Osteoblast (primary cell): ENCODE measurements at regions not wholly inside any gene's neighbourhood (a gene's known extent, or its start where the extent isn't known, plus 50 kb on each side); places are given as distances from the start of the nearest gene placed in this dataset.

Source experiments
- DNase-seq: peaks from one replicate; pipeline ENCODE4 v3.0.0; 2011; ENCODE audit warnings: low spot score, mixed read lengths; ENCODE audit not compliant: insufficient read length; ENCODE audit errors: missing footprints
- H2AFZ ChIP-seq: 2 replicates; pipeline ENCODE4 v1.6.0; 2011; ENCODE audit warnings: mild to moderate bottlenecking, low read length
- H3K27ac ChIP-seq: 2 replicates; pipeline ENCODE4 v1.5.1; 2011; ENCODE audit warnings: mild to moderate bottlenecking, low read depth, low read length, moderate library complexity
- H3K27me3 ChIP-seq: 2 replicates; pipeline ENCODE4 v1.6.0; 2012; ENCODE audit warnings: mild to moderate bottlenecking, control low read depth, inconsistent platforms, low read length, moderate library complexity; ENCODE audit not compliant: insufficient read depth
- H3K36me3 ChIP-seq: 2 replicates; pipeline ENCODE4 v1.5.1; 2011; ENCODE audit warnings: mild to moderate bottlenecking, low read length, control low read depth, moderate library complexity; ENCODE audit not compliant: insufficient read depth
- H3K4me1 ChIP-seq: 2 replicates; pipeline ENCODE4 v1.5.1; 2011; ENCODE audit warnings: mild to moderate bottlenecking, low read length, control low read depth, moderate library complexity; ENCODE audit not compliant: insufficient read depth
- H3K4me2 ChIP-seq: 2 replicates; pipeline ENCODE4 v1.6.0; 2011; ENCODE audit warnings: mild to moderate bottlenecking, low read length; ENCODE audit not compliant: insufficient read depth
- H3K4me3 ChIP-seq: fragments of 200-600 bp; sonication (generic); 3 replicates; pipeline ENCODE4 v1.5.1; 2012; ENCODE audit warnings: mild to moderate bottlenecking, low read length, inconsistent platforms; ENCODE audit not compliant: insufficient read depth
- H3K79me2 ChIP-seq: 2 replicates; pipeline ENCODE4 v1.6.0; 2012; ENCODE audit warnings: mild to moderate bottlenecking, low read length, control low read depth, inconsistent platforms; ENCODE audit not compliant: insufficient read depth
- H3K9me3 ChIP-seq: 2 replicates; pipeline ENCODE4 v1.5.1; 2011; ENCODE audit warnings: low read depth, low read length, control low read depth
- H4K20me1 ChIP-seq: 2 replicates; pipeline ENCODE4 v1.6.0; 2012; ENCODE audit warnings: mild to moderate bottlenecking, low read length, control low read depth; ENCODE audit not compliant: insufficient read depth
- TF ChIP-seq, protein P1 (sequence below): IDR thresholded peaks from 2 replicates; pipeline ENCODE4 v1.5.1; 2011; ENCODE audit warnings: mild to moderate bottlenecking, low read depth, low read length, moderate library complexity; ENCODE audit errors: extremely low read depth

DNA sequence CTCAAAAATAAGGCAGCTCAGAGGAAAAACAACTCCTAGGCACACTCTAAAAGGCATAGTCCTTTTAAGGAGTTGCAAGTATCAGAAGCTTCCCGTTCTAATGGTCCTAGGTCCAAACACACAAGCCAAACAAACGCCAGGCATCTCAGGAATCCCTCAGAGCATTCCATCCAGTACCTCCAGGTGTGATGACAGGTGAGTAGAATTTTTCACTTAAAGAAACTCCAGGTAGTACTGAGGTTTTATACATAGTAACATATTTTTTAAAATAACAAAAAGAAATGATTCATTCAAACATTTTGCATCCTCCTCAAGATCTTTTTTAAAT, 1092.3 kb downstream of the TUSC7 start:
- no peak overlapping the region for H3K27ac ChIP-seq
- no peak overlapping the region for H3K4me2 ChIP-seq
- no peak overlapping the region for H3K4me3 ChIP-seq
- H3K36me3 ChIP-seq = no peaks in the 10 kb centered on the region
- H3K9me3 ChIP-seq = no peaks in the 10 kb centered on the region
- TF ChIP-seq, protein P1, sequence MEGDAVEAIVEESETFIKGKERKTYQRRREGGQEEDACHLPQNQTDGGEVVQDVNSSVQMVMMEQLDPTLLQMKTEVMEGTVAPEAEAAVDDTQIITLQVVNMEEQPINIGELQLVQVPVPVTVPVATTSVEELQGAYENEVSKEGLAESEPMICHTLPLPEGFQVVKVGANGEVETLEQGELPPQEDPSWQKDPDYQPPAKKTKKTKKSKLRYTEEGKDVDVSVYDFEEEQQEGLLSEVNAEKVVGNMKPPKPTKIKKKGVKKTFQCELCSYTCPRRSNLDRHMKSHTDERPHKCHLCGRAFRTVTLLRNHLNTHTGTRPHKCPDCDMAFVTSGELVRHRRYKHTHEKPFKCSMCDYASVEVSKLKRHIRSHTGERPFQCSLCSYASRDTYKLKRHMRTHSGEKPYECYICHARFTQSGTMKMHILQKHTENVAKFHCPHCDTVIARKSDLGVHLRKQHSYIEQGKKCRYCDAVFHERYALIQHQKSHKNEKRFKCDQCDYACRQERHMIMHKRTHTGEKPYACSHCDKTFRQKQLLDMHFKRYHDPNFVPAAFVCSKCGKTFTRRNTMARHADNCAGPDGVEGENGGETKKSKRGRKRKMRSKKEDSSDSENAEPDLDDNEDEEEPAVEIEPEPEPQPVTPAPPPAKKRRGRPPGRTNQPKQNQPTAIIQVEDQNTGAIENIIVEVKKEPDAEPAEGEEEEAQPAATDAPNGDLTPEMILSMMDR = no peak
- no peak overlapping the region for H2AFZ ChIP-seq
- no peaks in the 10 kb centered on the region for H3K4me1 ChIP-seq
- H4K20me1 ChIP-seq = no peaks in the 10 kb centered on the region
- DNase-seq = no peak
- no peaks in the 10 kb centered on the region for H3K27me3 ChIP-seq
- H3K79me2 ChIP-seq = no peaks in the 10 kb centered on the region

DNA sequence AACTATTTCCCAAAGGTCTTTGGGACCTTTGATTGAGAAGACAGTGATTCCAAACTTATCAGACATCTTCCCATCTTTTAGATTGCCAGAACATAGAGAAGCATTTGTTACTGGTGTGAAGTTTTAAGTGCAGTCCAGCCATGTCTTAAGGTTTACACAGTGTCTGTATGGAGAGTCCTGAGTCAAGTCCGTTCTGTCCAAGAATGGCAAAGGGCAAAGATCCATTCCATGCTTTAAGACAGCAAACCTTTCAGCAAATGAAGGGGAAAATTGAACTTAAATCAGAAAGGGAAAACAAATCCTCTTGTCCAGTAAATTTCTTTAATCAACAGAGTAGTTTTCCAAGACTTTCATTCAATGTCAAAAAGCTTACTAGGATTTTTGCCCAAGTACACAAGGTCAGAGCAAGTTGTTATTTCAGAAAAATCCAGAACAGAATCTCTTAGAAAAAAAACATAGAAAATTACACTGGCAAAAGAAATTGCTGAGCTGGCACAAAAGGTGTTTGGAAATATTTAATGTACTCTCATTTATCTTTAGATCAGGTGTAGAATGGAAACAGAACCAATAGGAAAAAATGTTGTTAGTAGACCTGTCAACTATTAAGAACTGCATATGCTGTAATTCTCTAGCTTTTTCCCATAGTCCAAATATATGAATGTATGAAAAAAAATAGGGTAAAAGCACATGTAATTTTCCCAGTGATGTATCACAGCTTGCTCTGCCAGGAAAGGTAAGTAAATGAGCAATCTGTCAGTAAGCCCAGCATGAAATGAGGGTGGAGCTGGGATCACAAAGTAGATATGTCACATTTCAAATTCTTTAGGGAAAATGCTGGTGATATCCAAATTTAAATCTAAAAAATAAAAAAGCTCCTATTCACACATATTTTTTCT, 1099.9 kb downstream of the TUSC7 start:
- Histone ChIP-seq H3K4me1 (no peaks in the 10 kb centered on the region), H2AFZ (no peak overlapping the region), H3K27me3 (no peaks in the 10 kb centered on the region), H3K79me2 (no peaks in the 10 kb centered on the region), H3K4me3 (no peak overlapping the region), H3K36me3 (no peaks in the 10 kb centered on the region), H3K4me2 (no peak overlapping the region), H4K20me1 (no peaks in the 10 kb centered on the region), H3K9me3 (no peaks in the 10 kb centered on the region), H3K27ac (no peak overlapping the region)
- peak; percentile 18 for DNase-seq
- TF ChIP-seq, protein P1 = no peak

GRCh38 chr3:117811786-117812185, 1102.2 kb downstream of the TUSC7 start:
- H3K4me1 ChIP-seq = no peaks in the 10 kb centered on the region
- no peaks in the 10 kb centered on the region for H3K9me3 ChIP-seq
- H3K27me3 ChIP-seq = no peaks in the 10 kb centered on the region
- TF ChIP-seq, protein P1 = no peak
- no peaks in the 10 kb centered on the region for H4K20me1 ChIP-seq
- H3K27ac ChIP-seq = no peak overlapping the region
- no peak for DNase-seq
- no peaks in the 10 kb centered on the region for H3K36me3 ChIP-seq
- no peak overlapping the region for H2AFZ ChIP-seq
- H3K79me2 ChIP-seq = no peaks in the 10 kb centered on the region
- no peak overlapping the region for H3K4me3 ChIP-seq
- no peak overlapping the region for H3K4me2 ChIP-seq

- no peaks in the 10 kb centered on the region for H3K9me3 ChIP-seq
- no peaks in the 10 kb centered on the region for H3K4me1 ChIP-seq
- no peak overlapping the region for H3K27ac ChIP-seq
- no peaks in the 10 kb centered on the region for H4K20me1 ChIP-seq
- no peaks in the 10 kb centered on the region for H3K79me2 ChIP-seq
- no peak for DNase-seq
- TF ChIP-seq, protein P1 = no peak
- H3K27me3 ChIP-seq = no peaks in the 10 kb centered on the region
- H3K36me3 ChIP-seq = no peaks in the 10 kb centered on the region
- no peak overlapping the region for H3K4me2 ChIP-seq
- no peak overlapping the region for H3K4me3 ChIP-seq
- no peak overlapping the region for H2AFZ ChIP-seq
These were observed 1105.4 kb downstream of the TUSC7 start for GRCh38 chr3:117814975-117815374.
